Mesendoderm (in vitro differentiated cells): ENCODE measurements at regions not wholly inside any gene's neighbourhood (a gene's known extent, or its start where the extent isn't known, plus 50 kb on each side); places are given as distances from the start of the nearest gene placed in this dataset.

Experiments used
- DNase-seq: peaks from one replicate; pipeline ENCODE4 v3.0.0; 2013
- H2AK5ac ChIP-seq: 2 replicates; pipeline ENCODE4 v1.6.1; 2013; ENCODE audit warnings: low read length, inconsistent platforms
- H2BK120ac ChIP-seq: 2 replicates; pipeline ENCODE4 v1.6.1; 2013; ENCODE audit warnings: low read depth, mild to moderate bottlenecking, low read length, moderate library complexity, mixed read lengths
- H2BK15ac ChIP-seq: replicated peaks from 2 replicates; pipeline ENCODE4 v1.6.1; 2013; ENCODE audit warnings: low read depth, mild to moderate bottlenecking, moderate library complexity
- H2BK5ac ChIP-seq: 2 replicates; pipeline ENCODE4 v1.6.1; 2013; ENCODE audit warnings: low read length, inconsistent platforms
- H3K18ac ChIP-seq: 2 replicates; pipeline ENCODE4 v1.6.1; 2013; ENCODE audit warnings: mild to moderate bottlenecking, low read length, mixed read lengths
- H3K23ac ChIP-seq: one replicate; pipeline ENCODE4 v1.6.1; 2013; ENCODE audit warnings: low read length
- H3K27ac ChIP-seq: 2 replicates; pipeline ENCODE4 v1.5.1; 2013; ENCODE audit warnings: low read depth, mild to moderate bottlenecking, inconsistent platforms, low read length, moderate library complexity
- H3K27me3 ChIP-seq: 2 replicates; pipeline ENCODE4 v1.6.1; 2013; ENCODE audit warnings: low read length, control low read depth, mild to moderate bottlenecking, inconsistent platforms; ENCODE audit not compliant: insufficient read depth, poor library complexity
- H3K36me3 ChIP-seq: 2 replicates; pipeline ENCODE4 v1.6.1; 2013; ENCODE audit warnings: low read length, inconsistent platforms; ENCODE audit not compliant: control insufficient read depth, insufficient read depth
- H3K4ac ChIP-seq: one replicate; pipeline ENCODE4 v1.6.1; 2013; ENCODE audit warnings: low read depth, mild to moderate bottlenecking, low read length, moderate library complexity
- H3K4me1 ChIP-seq: 2 replicates; pipeline ENCODE4 v1.6.1; 2013; ENCODE audit warnings: low read depth, low read length, inconsistent platforms; ENCODE audit not compliant: control insufficient read depth
- H3K4me2 ChIP-seq: 2 replicates; pipeline ENCODE4 v1.6.1; 2013; ENCODE audit warnings: low read length
- H3K4me3 ChIP-seq: 2 replicates; pipeline ENCODE4 v1.5.1; 2013; ENCODE audit warnings: mild to moderate bottlenecking, low read length
- H3K56ac ChIP-seq: one replicate; pipeline ENCODE4 v1.6.1; 2013; ENCODE audit warnings: low read length
- H3K79me1 ChIP-seq: 2 replicates; pipeline ENCODE4 v1.6.1; 2013; ENCODE audit warnings: low read length, inconsistent platforms
- H3K79me2 ChIP-seq: 2 replicates; pipeline ENCODE4 v1.6.1; 2013; ENCODE audit warnings: mild to moderate bottlenecking, low read length; ENCODE audit not compliant: control insufficient read depth, insufficient read depth
- H3K9ac ChIP-seq: 2 replicates; pipeline ENCODE4 v1.6.1; 2013; ENCODE audit warnings: low read length, inconsistent platforms
- H4K5ac ChIP-seq: one replicate; pipeline ENCODE4 v1.6.1; 2013; ENCODE audit warnings: low read length
- H4K8ac ChIP-seq: one replicate; pipeline ENCODE4 v1.6.1; 2013; ENCODE audit warnings: low read depth, mild to moderate bottlenecking, control low read depth, low read length, moderate library complexity
- WGBS: extraction: QIAGEN DNeasy Blood & Tissue Kit; methylation state at CpG from one replicate; pipeline ENCODE4 v1.1.7; 2013; ENCODE audit warnings: low lambda C conversion rate, missing lambda C conversion rate; ENCODE audit not compliant: insufficient coverage; ENCODE audit errors: extremely low coverage; 5-methylcytosine and 5-hydroxymethylcytosine counted together

- H3K79me2 ChIP-seq = no peaks in the 10 kb centered on the region
- DNase-seq = no peak
- no peak overlapping the region for H2AK5ac ChIP-seq
- no peak overlapping the region for H3K23ac ChIP-seq
- no peaks in the 10 kb centered on the region for H3K27me3 ChIP-seq
- WGBS = no CpG with 5 or more reads among the region's 3 CpGs
- no peak overlapping the region for H3K4ac ChIP-seq
- no peak overlapping the region for H2BK5ac ChIP-seq
- H2BK120ac ChIP-seq = no peak overlapping the region
- H3K79me1 ChIP-seq = no peaks in the 10 kb centered on the region
- no peak overlapping the region for H3K18ac ChIP-seq
- H3K9ac ChIP-seq = no peak overlapping the region
- no peak overlapping the region for H4K8ac ChIP-seq
- H3K4me3 ChIP-seq = no peak overlapping the region
- no peak overlapping the region for H3K4me2 ChIP-seq
- H3K56ac ChIP-seq = no peak overlapping the region
- H3K36me3 ChIP-seq = no peaks in the 10 kb centered on the region
- no peaks in the 10 kb centered on the region for H3K4me1 ChIP-seq
- no peak overlapping the region for H4K5ac ChIP-seq
- no peak overlapping the region for H3K27ac ChIP-seq
- H2BK15ac ChIP-seq = no peak overlapping the region
These were observed 141.0 kb downstream of the UFM1 start for GRCh38 chr13:38490657-38491056.

- Histone ChIP-seq H3K27ac (no peak overlapping the region), H3K4ac (no peak overlapping the region), H3K4me1 (no peaks in the 10 kb centered on the region), H4K5ac (no peak overlapping the region), H3K79me2 (no peaks in the 10 kb centered on the region), H2AK5ac (no peak overlapping the region), H3K56ac (no peak overlapping the region), H2BK5ac (no peak overlapping the region), H3K9ac (no peak overlapping the region), H2BK15ac (no peak overlapping the region), H3K23ac (no peak overlapping the region), H4K8ac (no peak overlapping the region), H3K27me3 (no peaks in the 10 kb centered on the region), H2BK120ac (no peak overlapping the region), H3K79me1 (no peaks in the 10 kb centered on the region), H3K18ac (no peak overlapping the region), H3K36me3 (no peaks in the 10 kb centered on the region), H3K4me2 (no peak overlapping the region), H3K4me3 (no peak overlapping the region)
- no CpG with 5 or more reads among the region's 2 CpGs for WGBS
- peak; percentile 13 for DNase-seq
These were observed 144.8 kb downstream of the UFM1 start for GRCh38 chr13:38494445-38494844.

DNA sequence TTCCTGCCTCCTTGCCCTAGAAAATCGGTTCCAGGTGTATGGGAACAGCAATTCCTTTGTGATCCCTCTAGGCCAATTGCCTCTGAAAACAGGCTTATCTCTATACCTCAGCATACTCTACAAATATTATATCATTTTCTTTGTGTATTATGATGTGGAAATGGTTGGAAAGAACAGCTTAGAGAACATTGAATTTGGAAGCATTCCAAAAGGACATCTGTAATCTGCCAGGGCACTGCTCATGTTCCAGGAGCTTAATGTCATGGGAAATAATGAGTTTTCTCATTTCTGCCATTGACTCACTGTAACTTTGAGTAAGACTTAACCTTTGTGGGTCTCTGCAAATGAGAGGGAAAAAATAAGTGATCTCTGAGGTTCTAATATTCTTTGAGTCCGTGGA, 147.3 kb downstream of the UFM1 start:
- Histone ChIP-seq H2AK5ac (no peak overlapping the region), H3K4me1 (no peaks in the 10 kb centered on the region), H3K4me3 (no peak overlapping the region), H3K56ac (no peak overlapping the region), H3K79me2 (no peaks in the 10 kb centered on the region), H3K23ac (no peak overlapping the region), H3K27me3 (no peaks in the 10 kb centered on the region), H3K79me1 (no peaks in the 10 kb centered on the region), H3K18ac (no peak overlapping the region), H3K4ac (no peak overlapping the region), H2BK15ac (no peak overlapping the region), H4K8ac (no peak overlapping the region), H3K27ac (no peak overlapping the region), H4K5ac (no peak overlapping the region), H3K36me3 (no peaks in the 10 kb centered on the region), H3K9ac (no peak overlapping the region), H2BK120ac (no peak overlapping the region), H3K4me2 (no peak overlapping the region), H2BK5ac (no peak overlapping the region)
- DNase-seq = no peak
- no CpG with 5 or more reads among the region's 2 CpGs for WGBS

- H3K4me1 ChIP-seq = no peaks in the 10 kb centered on the region
- no peaks in the 10 kb centered on the region for H3K27me3 ChIP-seq
- no CpG with 5 or more reads among the region's 5 CpGs for WGBS
- H2BK15ac ChIP-seq = no peak overlapping the region
- DNase-seq = no peak
- H2BK120ac ChIP-seq = no peak overlapping the region
- no peak overlapping the region for H3K23ac ChIP-seq
- H3K4me3 ChIP-seq = no peak overlapping the region
- H4K8ac ChIP-seq = no peak overlapping the region
- no peak overlapping the region for H4K5ac ChIP-seq
- no peak overlapping the region for H2BK5ac ChIP-seq
- H3K79me1 ChIP-seq = no peaks in the 10 kb centered on the region
- no peak overlapping the region for H3K18ac ChIP-seq
- H3K79me2 ChIP-seq = no peaks in the 10 kb centered on the region
- no peak overlapping the region for H3K56ac ChIP-seq
- no peak overlapping the region for H3K4me2 ChIP-seq
- no peaks in the 10 kb centered on the region for H3K36me3 ChIP-seq
- H3K4ac ChIP-seq = no peak overlapping the region
- H2AK5ac ChIP-seq = no peak overlapping the region
- H3K9ac ChIP-seq = no peak overlapping the region
- H3K27ac ChIP-seq = no peak overlapping the region
These were observed 148.6 kb downstream of the UFM1 start for GRCh38 chr13:38498271-38498670.

DNA sequence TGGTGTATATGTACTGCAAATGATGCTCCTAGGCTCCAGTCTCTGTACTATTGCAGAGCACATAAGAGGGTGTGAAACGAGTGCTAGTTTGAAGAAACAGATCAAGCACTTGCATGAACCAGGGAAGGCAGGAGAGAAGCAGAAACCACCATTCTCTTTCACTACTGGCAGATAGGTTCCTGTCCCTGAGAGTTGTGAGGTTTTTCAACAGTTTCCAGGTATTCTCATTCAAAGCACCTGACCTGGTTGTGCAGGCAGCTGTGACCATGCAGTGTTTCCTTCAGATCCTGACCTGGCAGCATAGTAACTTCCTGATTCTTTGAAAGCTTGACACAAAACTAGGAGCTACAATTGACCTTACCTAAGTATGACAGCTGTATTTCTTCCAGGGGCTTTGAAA, 164.9 kb downstream of the UFM1 start:
- Histone ChIP-seq H3K18ac (no peak overlapping the region), H2BK15ac (no peak overlapping the region), H3K4me3 (no peak overlapping the region), H3K4me2 (no peak overlapping the region), H3K4me1 (no peaks in the 10 kb centered on the region), H3K4ac (no peak overlapping the region), H2BK120ac (no peak overlapping the region), H2BK5ac (no peak overlapping the region), H3K36me3 (no peaks in the 10 kb centered on the region), H2AK5ac (no peak overlapping the region), H3K23ac (no peak overlapping the region), H3K56ac (no peak overlapping the region), H4K5ac (no peak overlapping the region), H3K9ac (no peak overlapping the region), H3K27me3 (no peaks in the 10 kb centered on the region), H4K8ac (no peak overlapping the region), H3K27ac (no peak overlapping the region), H3K79me2 (no peaks in the 10 kb centered on the region), H3K79me1 (no peaks in the 10 kb centered on the region)
- no peak for DNase-seq
- WGBS = no CpG with 5 or more reads among the region's 1 CpG

- no peak overlapping the region for H3K4me2 ChIP-seq
- WGBS = no CpG with 5 or more reads among the region's 4 CpGs
- no peaks in the 10 kb centered on the region for H3K79me1 ChIP-seq
- no peak overlapping the region for H4K5ac ChIP-seq
- no peak overlapping the region for H3K56ac ChIP-seq
- H3K27ac ChIP-seq = peak overlapping the region; percentile 49
- H3K36me3 ChIP-seq = no peaks in the 10 kb centered on the region
- no peak overlapping the region for H2BK5ac ChIP-seq
- no peak overlapping the region for H4K8ac ChIP-seq
- no peaks in the 10 kb centered on the region for H3K27me3 ChIP-seq
- no peak overlapping the region for H3K4ac ChIP-seq
- H2BK120ac ChIP-seq = no peak overlapping the region
- DNase-seq = no peak
- no peak overlapping the region for H3K18ac ChIP-seq
- H3K4me1 ChIP-seq = no peaks in the 10 kb centered on the region
- H3K9ac ChIP-seq = no peak overlapping the region
- no peak overlapping the region for H3K23ac ChIP-seq
- H2AK5ac ChIP-seq = no peak overlapping the region
- no peak overlapping the region for H3K4me3 ChIP-seq
- H2BK15ac ChIP-seq = no peak overlapping the region
- no peaks in the 10 kb centered on the region for H3K79me2 ChIP-seq
These were observed 168.5 kb upstream of the FREM2 start for GRCh38 chr13:38518328-38518727.
